Muscle layer of colon (tissue), 2 donors: ENCODE measurements at regions not wholly inside any gene's neighbourhood (a gene's known extent, or its start where the extent isn't known, plus 50 kb on each side); places are given as distances from the start of the nearest gene placed in this dataset.

Experiments
- H3K27ac ChIP-seq: one replicate; pipeline ENCODE4 v1.7.0; 2013; ENCODE audit warnings: low read depth, mild to moderate bottlenecking, low read length, moderate library complexity
- H3K27me3 ChIP-seq, 2 donors: one replicate each; pipeline ENCODE4 v1.7.0; 2013; ENCODE audit warnings: low read length in 2 of 2, mild to moderate bottlenecking in 2 of 2; ENCODE audit not compliant: insufficient read depth in 2 of 2, control insufficient read depth in 1 of 2
- H3K36me3 ChIP-seq: one replicate; pipeline ENCODE4 v1.7.0; 2013; ENCODE audit warnings: mild to moderate bottlenecking, low read length; ENCODE audit not compliant: insufficient read depth
- H3K4me1 ChIP-seq: one replicate; pipeline ENCODE4 v1.7.0; 2013; ENCODE audit warnings: mild to moderate bottlenecking, low read length; ENCODE audit not compliant: insufficient read depth
- H3K4me3 ChIP-seq, 2 donors: one replicate each; pipeline ENCODE4 v1.7.0; 2013; ENCODE audit warnings: low read length in 2 of 2, low read depth in 1 of 2, mild to moderate bottlenecking in 1 of 2, moderate library complexity in 1 of 2
- H3K9ac ChIP-seq: one replicate; pipeline ENCODE4 v1.7.0; 2013; ENCODE audit warnings: low read length
- H3K9me3 ChIP-seq: one replicate; pipeline ENCODE4 v1.7.0; 2013; ENCODE audit warnings: mild to moderate bottlenecking, low read length
- donor health status: abdominal sarcoma.
- donor health status: Adenocarcinoma of cecum.

DNA sequence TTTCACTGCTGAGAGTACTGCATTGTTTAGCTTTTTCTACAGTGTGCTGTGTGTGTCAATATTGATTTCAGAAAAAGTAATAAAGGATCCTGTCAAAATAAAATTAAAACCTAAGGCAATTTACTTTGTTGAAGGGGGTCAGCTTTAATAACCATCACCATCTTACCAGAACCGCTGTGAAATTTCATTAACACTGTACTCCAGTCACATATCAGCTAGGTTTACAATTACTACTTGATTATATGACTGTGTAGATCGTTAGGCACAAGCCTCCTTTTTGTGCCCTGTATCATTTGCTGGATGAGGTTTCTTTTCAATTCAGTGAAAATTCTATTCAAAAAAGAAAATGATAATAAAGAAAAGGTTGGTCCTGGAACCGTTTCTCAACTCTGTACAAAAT is 917.2 kb downstream of the CENPC start:
- Histone ChIP-seq H3K27me3 (no peaks in the 10 kb centered on the region), H3K4me3 (no peak overlapping the region), H3K9me3 (no peaks in the 10 kb centered on the region), H3K9ac (no peak overlapping the region), H3K27ac (no peak overlapping the region), H3K4me1 (no peaks in the 10 kb centered on the region), H3K36me3 (no peaks in the 10 kb centered on the region)

DNA sequence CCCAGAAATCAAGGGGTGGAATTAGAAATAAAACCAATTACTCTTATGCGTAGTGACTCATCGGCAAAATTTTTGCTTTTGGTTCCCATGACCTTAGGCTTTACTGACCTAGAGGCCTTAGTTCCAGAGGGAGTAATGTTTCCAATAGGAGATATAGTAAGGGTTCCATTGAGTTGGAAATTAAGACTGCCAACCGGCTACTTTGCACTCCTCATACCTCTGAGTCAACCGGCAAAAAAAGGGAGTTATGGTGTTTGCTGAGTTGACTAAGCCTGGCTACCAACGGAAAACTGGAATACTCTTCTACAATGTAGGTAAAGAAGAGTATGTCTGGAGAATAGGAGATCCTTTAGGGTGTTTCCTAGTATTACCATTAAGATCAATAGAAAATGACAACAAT is 919.8 kb downstream of the CENPC start:
- Histone ChIP-seq H3K9ac (no peak overlapping the region), H3K9me3 (no peaks in the 10 kb centered on the region), H3K4me1 (no peaks in the 10 kb centered on the region), H3K27ac (no peak overlapping the region), H3K36me3 (no peaks in the 10 kb centered on the region), H3K4me3 (no peak overlapping the region), H3K27me3 (no peaks in the 10 kb centered on the region)

DNA sequence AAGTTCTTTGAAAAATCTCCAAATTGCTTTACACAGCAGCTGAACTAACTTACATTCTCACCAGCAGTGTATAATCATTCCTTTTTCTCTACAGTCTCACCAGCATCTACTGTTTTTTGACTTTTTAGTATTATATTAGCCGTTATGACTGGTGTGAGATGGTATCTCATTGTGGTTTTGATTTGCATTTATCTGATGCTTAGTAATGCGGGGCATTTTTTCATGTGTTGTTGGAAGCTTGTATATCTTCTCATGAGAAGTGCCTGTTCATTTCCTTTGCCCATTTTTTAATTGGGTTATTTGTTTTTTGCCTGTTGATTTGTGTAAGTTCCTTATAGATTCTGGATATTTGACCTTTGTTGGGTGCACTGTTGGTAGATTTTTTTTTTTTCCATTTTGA is 931.7 kb downstream of the CENPC start:
- H3K36me3 ChIP-seq: no peaks in the 10 kb centered on the region
- no peak overlapping the region for H3K9ac ChIP-seq
- no peaks in the 10 kb centered on the region for H3K27me3 ChIP-seq
- H3K4me3 ChIP-seq: no peak overlapping the region
- H3K27ac ChIP-seq: no peak overlapping the region
- H3K4me1 ChIP-seq: no peaks in the 10 kb centered on the region
- no peaks in the 10 kb centered on the region for H3K9me3 ChIP-seq

DNA sequence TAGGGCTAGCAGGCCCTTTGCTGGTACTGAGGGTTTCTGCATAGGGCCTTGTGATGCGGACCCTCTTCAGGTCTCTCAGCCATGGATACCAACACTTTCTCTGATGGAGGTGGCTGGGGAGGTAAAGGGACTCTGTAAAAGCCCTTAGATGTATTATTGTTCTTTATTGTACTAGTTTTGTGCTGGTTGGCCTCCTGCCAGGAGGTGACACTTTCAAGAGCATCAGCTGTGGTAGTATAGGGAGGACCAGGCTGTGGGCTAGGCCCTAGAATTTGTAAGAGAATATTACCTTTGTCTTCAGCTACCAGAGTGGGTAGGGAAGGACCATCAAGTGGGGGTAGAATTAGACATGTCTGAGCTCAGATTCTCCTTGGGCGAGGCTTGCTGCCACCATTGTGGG is 936.3 kb downstream of the CENPC start:
- Histone ChIP-seq H3K9ac (no peak overlapping the region), H3K9me3 (no peaks in the 10 kb centered on the region), H3K27ac (no peak overlapping the region), H3K27me3 (no peaks in the 10 kb centered on the region), H3K4me3 (no peak overlapping the region), H3K4me1 (no peaks in the 10 kb centered on the region), H3K36me3 (no peaks in the 10 kb centered on the region)

DNA sequence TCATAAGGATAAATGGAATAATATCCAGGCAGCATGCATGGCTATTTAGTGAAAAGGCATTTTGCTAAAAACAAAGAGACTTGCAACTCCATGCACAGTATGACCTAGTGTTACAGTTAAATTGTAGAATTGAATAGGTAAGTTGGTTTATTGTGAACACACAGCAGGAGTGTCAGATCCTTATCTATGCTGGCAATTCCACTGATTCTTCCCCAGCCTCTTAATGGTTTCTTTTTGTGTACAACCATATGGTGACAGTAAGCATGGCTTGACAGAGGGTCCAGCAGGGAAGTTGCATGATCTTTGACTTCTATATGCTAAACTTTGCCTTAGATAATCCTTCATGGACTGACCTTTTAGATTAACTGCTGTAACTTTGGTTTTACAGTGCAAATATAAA is 936.6 kb upstream of the EPHA5 start:
- Histone ChIP-seq H3K36me3 (no peaks in the 10 kb centered on the region), H3K27ac (no peak overlapping the region), H3K9me3 (no peaks in the 10 kb centered on the region), H3K9ac (no peak overlapping the region), H3K4me1 (no peaks in the 10 kb centered on the region), H3K27me3 (no peaks in the 10 kb centered on the region), H3K4me3 (no peak overlapping the region)

DNA sequence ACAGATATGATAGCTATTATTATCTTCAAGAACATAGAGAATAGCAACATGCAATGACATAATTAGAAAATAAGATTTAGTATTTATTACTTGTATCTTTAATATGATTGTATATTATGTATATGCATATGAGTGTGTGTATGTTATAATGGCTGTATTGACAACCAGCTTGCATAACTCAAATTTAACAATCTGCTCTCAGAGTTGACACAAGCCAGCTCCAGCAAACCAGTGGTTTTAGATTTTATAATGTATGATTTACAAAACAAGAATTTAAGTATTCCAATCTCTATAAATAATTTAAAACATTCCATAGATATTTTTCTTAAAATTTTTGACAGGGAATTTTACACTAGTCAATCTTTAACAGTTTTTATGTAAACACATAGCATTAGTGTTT is 935.9 kb upstream of the EPHA5 start:
- H3K9me3 ChIP-seq: no peaks in the 10 kb centered on the region
- no peak overlapping the region for H3K27ac ChIP-seq
- no peaks in the 10 kb centered on the region for H3K36me3 ChIP-seq
- H3K9ac ChIP-seq: no peak overlapping the region
- no peaks in the 10 kb centered on the region for H3K4me1 ChIP-seq
- H3K27me3 ChIP-seq: no peaks in the 10 kb centered on the region
- H3K4me3 ChIP-seq: no peak overlapping the region

DNA sequence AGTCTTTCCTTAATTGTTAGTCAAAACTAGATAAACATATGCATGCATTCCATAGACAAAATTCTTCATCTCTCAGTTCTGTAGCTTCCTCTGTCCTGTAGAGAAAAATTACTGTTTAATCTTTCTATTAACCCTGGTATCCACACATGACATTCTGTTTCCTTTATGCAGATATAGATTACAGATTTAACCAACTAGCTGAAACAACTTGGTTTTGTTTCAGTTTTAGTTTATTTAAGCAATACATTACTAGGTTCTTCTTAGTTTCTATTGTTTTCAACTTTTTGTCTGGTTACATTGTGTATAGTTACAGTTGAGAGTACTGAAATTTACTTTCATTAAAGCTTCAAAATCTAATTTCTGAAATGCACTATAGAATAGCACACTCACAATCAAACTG is 933.9 kb upstream of the EPHA5 start:
- no peaks in the 10 kb centered on the region for H3K9me3 ChIP-seq

DNA sequence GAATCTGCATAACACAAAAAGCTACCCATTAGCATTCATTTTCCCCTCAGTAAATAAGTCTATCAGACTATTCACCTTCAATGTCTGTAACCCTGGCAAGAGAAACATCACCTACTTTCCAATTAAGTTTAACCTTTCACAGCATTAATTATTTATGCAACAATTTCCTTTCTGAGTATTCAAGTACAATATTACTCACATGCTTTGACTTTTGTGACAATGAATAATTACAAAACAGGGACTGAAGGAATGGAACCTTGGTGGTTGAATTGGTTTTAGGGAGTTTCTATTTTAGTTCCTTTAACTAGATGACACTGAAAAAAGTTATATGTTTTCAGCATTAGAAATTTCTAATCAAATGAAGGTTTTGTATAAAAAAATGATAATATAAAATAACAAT is 932.3 kb upstream of the EPHA5 start:
- Histone ChIP-seq H3K36me3 (no peaks in the 10 kb centered on the region), H3K27me3 (no peaks in the 10 kb centered on the region), H3K9me3 (no peaks in the 10 kb centered on the region), H3K4me3 (no peak overlapping the region), H3K4me1 (no peaks in the 10 kb centered on the region), H3K27ac (no peak overlapping the region), H3K9ac (no peak overlapping the region)

More for the DNA sequence above, 933.9 kb upstream of the EPHA5 start:
- no peak overlapping the region for H3K27ac ChIP-seq
- H3K27me3 ChIP-seq: no peaks in the 10 kb centered on the region
- no peak overlapping the region for H3K4me3 ChIP-seq
- H3K9ac ChIP-seq: no peak overlapping the region
- no peaks in the 10 kb centered on the region for H3K36me3 ChIP-seq
- no peaks in the 10 kb centered on the region for H3K4me1 ChIP-seq

DNA sequence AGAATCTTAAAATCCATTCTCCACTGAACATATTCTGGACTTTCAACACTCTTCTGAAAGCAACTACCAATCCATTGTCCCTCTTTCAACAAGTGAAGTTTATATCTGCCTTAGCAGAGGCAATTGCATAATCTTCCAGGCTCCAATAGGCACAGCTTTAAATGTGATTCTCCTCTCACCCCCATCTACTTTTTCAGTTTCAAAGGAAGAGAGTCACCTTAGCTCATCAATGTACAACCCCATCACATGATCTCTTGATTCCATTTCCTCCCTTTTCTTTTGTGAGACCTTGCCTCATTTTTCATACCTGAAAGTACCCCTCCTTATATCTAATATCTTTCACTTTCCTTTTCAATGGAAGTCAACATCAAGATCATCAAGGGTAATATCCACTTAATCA is 921.7 kb upstream of the EPHA5 start:
- Histone ChIP-seq H3K36me3 (no peaks in the 10 kb centered on the region), H3K9me3 (no peaks in the 10 kb centered on the region), H3K27me3 (no peaks in the 10 kb centered on the region), H3K4me1 (no peaks in the 10 kb centered on the region), H3K4me3 (no peak overlapping the region), H3K27ac (no peak overlapping the region), H3K9ac (no peak overlapping the region)

DNA sequence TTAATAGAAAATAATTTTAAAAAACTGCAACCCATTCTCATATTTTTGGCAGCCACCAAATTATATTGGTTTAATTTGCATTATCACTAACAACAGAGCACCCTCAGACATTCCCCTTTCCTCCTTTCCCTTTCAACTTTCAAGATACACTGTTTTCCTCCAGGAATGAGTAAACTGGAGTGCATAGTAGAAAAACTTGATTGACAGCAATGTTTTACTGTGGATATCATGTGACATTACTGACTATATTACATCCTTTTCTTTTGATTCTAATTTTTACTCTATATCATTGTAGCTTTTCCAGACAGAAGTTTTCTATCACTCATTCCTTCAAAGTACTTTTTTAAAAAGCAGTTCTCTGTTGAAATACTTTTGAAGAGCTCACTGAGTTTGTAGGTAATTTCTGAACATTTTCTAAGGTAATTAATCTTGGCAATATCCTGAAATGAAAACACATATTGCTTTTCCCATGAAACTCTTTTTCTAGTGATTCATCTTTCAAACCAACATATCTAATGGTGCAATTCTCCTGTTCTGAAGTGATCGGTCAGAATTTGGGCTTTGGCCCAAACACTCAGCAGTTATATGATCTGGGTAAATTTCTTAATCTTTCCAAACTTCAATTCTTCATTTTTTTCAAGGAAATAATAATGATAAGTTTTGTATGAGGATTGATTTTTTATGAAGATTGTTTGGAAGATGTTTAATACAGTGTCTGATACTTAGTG is 920.4 kb upstream of the EPHA5 start:
- H3K9me3 ChIP-seq: no peaks in the 10 kb centered on the region
- H3K4me3 ChIP-seq: no peak overlapping the region
- no peaks in the 10 kb centered on the region for H3K36me3 ChIP-seq
- H3K27ac ChIP-seq: no peak overlapping the region
- no peaks in the 10 kb centered on the region for H3K27me3 ChIP-seq
- no peaks in the 10 kb centered on the region for H3K4me1 ChIP-seq
- no peak overlapping the region for H3K9ac ChIP-seq

DNA sequence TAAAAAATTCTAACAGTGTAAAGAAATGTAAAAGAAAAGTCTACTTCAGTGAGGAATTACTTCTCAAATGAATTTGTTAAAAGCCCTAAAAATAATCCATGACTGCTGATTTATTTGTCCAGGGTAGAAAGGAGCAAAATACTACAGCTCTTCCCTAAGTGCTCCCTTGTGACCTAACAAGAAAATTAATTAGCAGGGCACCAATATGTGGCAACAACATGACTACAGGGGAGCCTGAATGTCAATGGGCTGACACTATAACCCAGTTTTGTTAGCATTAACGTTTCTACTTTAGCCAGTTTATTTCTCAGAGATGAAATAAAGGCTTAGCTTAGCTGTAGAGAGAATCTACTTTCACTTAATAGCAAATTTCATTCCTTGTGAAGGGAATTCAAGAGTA is 918.9 kb upstream of the EPHA5 start:
- no peak overlapping the region for H3K27ac ChIP-seq

DNA sequence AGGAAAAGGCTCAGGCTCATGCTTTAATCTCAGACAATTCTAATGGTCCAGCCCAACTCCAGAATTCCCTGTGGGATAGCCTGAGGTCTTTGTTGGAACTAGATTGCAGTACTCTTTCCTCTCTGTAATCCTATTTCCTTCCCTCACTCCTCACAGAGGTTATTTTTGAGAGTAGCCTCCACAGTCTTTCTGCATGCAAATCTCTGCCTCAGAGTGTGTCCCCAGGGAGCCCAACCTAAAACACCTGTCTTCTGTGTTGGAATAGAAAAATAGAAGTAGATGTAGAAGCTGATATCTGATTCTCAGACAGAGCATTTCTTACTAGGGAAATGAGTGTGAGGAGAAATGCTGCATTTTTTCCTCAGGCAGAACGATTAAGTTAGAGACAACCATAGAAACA is 915.5 kb upstream of the EPHA5 start:
- no peaks in the 10 kb centered on the region for H3K36me3 ChIP-seq
- H3K9ac ChIP-seq: no peak overlapping the region
- H3K27ac ChIP-seq: no peak overlapping the region
- no peak overlapping the region for H3K4me3 ChIP-seq
- H3K9me3 ChIP-seq: no peaks in the 10 kb centered on the region
- no peaks in the 10 kb centered on the region for H3K27me3 ChIP-seq
- no peaks in the 10 kb centered on the region for H3K4me1 ChIP-seq

More for the DNA sequence above, 918.9 kb upstream of the EPHA5 start:
- H3K9ac ChIP-seq: no peak overlapping the region
- no peaks in the 10 kb centered on the region for H3K27me3 ChIP-seq
- H3K4me1 ChIP-seq: no peaks in the 10 kb centered on the region
- H3K9me3 ChIP-seq: no peaks in the 10 kb centered on the region
- H3K36me3 ChIP-seq: no peaks in the 10 kb centered on the region
- H3K4me3 ChIP-seq: no peak overlapping the region
